ENCODE measurements at regions not wholly inside any gene's neighbourhood (a gene's known extent, or its start where the extent isn't known, plus 50 kb on each side); places are given as distances from the start of the nearest gene placed in this dataset.
"Not testable (repeated sequence)": the region's sequence is repeated elsewhere in the genome, so short reads cannot be mapped to it uniquely, and the experiment has no call there.

DNA sequence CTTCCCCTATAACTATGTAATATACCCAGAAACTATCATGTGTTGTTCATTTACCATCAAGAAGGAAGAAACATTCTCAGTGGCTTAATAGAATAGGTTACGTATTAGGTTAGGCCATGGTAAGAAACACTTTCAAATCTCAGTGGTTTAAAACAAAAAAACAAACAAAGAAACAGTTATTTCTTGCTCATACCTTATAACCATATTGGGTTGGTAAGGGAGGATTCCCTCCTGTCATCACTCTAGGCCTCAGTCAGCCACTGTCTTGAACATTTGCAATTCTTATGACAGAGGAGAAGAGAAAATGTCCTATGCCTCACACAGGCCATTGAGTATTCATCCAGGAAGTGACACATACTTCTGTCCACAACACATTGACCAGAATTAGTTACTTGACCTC, 727.7 kb upstream of the NECTIN3 start:
- H3K27ac ChIP-seq: no peak overlapping the region
- TF ChIP-seq, protein P1, sequence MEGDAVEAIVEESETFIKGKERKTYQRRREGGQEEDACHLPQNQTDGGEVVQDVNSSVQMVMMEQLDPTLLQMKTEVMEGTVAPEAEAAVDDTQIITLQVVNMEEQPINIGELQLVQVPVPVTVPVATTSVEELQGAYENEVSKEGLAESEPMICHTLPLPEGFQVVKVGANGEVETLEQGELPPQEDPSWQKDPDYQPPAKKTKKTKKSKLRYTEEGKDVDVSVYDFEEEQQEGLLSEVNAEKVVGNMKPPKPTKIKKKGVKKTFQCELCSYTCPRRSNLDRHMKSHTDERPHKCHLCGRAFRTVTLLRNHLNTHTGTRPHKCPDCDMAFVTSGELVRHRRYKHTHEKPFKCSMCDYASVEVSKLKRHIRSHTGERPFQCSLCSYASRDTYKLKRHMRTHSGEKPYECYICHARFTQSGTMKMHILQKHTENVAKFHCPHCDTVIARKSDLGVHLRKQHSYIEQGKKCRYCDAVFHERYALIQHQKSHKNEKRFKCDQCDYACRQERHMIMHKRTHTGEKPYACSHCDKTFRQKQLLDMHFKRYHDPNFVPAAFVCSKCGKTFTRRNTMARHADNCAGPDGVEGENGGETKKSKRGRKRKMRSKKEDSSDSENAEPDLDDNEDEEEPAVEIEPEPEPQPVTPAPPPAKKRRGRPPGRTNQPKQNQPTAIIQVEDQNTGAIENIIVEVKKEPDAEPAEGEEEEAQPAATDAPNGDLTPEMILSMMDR (conservative IDR thresholded peaks at IDR 0.05): no peak
- TF ChIP-seq ZFX (IDR thresholded peaks at IDR 0.05): no peak

DNA sequence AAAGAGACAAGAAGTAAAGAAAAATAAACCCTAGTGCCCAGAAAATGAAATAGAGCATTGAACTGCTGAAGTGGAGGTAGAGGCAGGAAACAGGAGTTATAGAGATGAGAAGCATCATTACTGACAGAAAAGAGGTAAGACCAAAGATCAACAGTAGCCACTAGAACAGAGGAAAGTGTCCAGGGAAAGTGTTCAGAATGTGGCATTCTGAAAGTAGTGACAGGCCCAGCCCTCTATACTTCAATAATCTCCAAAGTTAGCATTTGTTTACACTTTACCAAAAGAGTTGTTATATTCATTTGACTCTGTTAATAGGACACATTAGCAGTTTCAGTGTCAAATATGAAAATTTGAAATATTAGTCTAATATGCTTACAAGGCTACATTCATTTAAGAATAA, 727.1 kb upstream of the NECTIN3 start:
- TF ChIP-seq, protein P1 (conservative IDR thresholded peaks at IDR 0.05): no peak
- TF ChIP-seq ZFX (IDR thresholded peaks at IDR 0.05): no peak
- H3K27ac ChIP-seq: no peak overlapping the region

DNA sequence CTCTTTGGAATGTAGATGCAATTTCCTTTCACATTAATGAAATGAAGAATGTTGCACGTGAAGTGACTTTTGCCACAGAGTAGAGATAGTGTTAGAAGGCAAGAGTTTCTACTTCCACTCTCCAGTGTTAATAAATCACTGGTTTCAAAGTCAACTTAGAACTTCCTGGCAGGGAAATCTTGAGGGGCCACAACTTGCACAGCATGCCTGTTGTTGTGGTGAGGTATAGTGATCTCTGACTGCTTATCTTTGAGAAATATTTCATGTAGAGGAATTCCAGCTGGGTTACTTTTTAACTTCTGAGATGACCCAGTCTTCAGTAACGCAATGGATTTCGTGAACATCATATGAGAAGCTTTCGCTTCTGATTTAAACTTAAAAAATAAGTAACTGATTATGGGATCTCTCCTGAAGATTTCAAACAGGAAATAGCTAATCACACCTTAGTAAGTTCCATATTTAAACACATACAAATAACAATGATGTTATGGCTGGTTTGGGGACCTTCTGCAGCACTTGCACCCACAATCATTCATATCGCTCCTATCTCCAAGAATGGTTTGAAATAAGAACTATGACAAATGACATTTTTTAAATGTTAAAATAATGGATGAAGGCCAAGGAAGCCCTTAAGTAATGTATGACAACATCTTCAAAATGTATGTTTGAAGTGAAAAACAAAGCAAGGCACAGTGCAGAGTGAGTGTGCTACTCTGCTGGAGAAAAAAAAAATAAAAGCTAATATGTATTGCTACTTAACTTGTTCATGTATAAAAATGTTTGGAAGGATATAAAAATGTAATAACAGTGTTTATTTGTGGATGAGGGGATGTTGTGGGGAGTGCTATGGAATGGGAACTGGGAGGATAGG, 726.5 kb upstream of the NECTIN3 start:
- no peak for TF ChIP-seq ZFX (IDR thresholded peaks at IDR 0.05)
- TF ChIP-seq, protein P1 (conservative IDR thresholded peaks at IDR 0.05): no peak
- no peak overlapping the region for H3K27ac ChIP-seq

DNA sequence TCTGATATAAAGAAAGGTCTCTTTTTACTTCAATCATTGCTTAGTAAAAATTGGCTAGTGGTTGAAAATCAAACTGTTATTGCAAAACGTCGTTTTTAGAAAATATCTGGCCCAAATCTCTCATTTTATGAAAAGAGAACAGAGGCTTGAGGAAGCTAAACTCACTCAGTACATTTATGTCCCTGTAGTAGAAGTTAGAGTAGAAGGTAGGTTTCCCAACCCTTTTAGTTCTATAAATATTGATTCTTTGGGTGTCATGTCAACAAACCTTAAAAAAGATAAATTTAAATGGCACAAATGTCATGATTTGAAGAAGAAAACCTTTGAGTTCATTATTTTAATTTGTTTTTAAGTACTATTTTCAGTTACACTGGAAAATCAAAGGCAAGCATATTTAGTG, 722.3 kb upstream of the NECTIN3 start:
- H3K27ac ChIP-seq: no peak overlapping the region

DNA sequence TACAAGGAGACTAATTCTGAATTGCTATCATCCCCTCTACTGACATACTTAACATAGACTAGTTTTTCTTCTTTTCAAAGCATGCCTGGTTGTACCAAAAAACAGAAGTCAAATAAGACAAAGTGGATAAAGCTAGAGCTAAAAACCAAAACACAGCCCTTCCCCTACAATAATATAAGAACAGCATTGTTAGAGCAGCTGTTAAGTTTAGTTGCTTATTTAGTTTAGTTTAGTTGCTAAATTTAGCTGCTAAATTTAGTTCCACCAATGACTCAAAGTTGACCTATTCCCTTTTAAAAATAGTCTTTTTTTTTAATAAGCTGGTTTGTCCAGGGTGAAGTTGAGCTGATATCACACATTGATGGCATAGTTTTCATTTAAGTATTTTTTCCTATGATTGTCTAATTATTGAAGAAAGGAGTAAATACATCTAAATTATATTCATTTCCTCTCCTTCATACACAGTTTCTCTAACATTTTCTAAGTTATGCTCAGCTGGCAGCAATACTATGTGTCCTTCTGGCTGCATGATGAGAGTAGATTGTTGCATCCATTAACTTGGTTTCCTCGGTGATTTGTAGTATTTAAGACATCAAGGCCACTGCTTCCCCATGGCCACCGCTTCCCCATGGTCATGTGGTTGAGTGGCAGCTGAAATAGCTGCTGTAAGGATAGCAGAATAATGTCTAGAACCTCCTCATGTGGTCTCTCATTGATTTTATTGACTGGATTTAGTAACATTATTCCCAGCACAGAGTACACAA, 718.6 kb upstream of the NECTIN3 start:
- H3K27ac ChIP-seq: no peak overlapping the region

More for the DNA sequence above, 722.3 kb upstream of the NECTIN3 start:
- no peak for TF ChIP-seq ZFX (IDR thresholded peaks at IDR 0.05)
- TF ChIP-seq, protein P1 (conservative IDR thresholded peaks at IDR 0.05): no peak

DNA sequence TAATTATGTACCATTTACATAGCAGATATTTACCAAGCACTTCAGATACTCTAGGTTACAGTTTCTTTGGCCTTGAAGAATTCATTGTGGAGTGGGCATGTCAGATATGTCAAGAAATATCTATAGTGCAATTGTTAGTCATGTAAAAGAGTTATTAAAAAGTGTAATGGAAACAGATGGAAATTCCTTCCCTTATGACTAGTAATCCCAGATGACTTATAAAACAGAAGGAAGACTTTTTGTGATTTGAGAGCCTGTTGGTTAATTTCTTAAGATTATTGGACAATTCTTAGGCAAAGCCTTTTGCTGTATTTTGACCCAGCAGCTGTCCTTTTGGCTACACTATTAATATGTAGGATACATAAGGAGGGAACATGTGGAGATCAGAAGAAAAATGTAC, 708.9 kb upstream of the NECTIN3 start:
- TF ChIP-seq, protein P1 (conservative IDR thresholded peaks at IDR 0.05): no peak
- no peak for TF ChIP-seq ZFX (IDR thresholded peaks at IDR 0.05)
- no peak overlapping the region for H3K27ac ChIP-seq

More for the DNA sequence above, 718.6 kb upstream of the NECTIN3 start:
- no peak for TF ChIP-seq ZFX (IDR thresholded peaks at IDR 0.05)
- TF ChIP-seq, protein P1 (conservative IDR thresholded peaks at IDR 0.05): no peak

DNA sequence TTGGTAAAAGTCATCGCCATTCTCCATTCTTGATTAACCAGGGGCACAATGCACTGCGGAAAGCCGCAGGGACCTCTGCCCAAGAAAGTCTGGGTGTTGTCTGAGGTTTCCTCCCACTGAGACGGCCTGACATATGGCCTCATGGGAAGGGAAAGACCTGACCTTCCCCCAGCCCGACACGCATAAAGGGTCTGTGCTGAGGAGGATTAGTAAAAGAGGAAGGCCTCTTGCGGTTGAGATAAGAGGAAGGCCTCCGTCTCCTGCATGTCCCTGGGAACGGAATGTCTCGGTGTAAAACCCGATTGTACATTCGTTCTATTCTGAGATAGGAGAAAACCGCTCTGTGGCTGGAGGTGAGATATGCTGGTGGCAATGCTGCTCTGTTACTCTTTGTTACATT, 704.3 kb upstream of the NECTIN3 start:
- not testable (repeated sequence) for H3K27ac ChIP-seq
